ENCODE measurements at regions not wholly inside any gene's neighbourhood (a gene's known extent, or its start where the extent isn't known, plus 50 kb on each side); places are given as distances from the start of the nearest gene placed in this dataset.

DNA sequence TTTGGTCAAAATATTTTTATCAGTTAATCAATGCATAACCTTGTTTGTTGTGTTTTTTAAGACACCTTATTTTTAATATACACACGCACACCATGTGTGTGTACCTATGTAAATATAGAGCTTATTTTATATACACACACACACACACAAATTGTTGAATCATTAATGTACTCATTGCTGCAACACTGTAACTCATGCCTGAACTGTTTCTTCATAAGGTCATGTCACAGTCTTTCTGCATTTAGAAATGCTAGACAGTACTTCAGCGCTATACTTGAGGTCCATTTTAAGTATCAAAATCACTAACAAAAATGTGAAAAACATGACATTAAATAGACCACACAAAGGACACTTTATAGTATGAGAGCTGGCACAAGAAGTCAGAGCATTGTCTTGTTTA lies 589.4 kb downstream of the SI start:
- TF ChIP-seq, protein P1, sequence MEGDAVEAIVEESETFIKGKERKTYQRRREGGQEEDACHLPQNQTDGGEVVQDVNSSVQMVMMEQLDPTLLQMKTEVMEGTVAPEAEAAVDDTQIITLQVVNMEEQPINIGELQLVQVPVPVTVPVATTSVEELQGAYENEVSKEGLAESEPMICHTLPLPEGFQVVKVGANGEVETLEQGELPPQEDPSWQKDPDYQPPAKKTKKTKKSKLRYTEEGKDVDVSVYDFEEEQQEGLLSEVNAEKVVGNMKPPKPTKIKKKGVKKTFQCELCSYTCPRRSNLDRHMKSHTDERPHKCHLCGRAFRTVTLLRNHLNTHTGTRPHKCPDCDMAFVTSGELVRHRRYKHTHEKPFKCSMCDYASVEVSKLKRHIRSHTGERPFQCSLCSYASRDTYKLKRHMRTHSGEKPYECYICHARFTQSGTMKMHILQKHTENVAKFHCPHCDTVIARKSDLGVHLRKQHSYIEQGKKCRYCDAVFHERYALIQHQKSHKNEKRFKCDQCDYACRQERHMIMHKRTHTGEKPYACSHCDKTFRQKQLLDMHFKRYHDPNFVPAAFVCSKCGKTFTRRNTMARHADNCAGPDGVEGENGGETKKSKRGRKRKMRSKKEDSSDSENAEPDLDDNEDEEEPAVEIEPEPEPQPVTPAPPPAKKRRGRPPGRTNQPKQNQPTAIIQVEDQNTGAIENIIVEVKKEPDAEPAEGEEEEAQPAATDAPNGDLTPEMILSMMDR (IDR thresholded peaks at IDR 0.05; ENCODE audit: insufficient read depth, low read depth, low read length): no peak
- no peak overlapping the region for H3K4me3 ChIP-seq (ENCODE audit: low read depth, low read length)
- no peak for DNase-seq (ENCODE audit: low read depth)

DNA sequence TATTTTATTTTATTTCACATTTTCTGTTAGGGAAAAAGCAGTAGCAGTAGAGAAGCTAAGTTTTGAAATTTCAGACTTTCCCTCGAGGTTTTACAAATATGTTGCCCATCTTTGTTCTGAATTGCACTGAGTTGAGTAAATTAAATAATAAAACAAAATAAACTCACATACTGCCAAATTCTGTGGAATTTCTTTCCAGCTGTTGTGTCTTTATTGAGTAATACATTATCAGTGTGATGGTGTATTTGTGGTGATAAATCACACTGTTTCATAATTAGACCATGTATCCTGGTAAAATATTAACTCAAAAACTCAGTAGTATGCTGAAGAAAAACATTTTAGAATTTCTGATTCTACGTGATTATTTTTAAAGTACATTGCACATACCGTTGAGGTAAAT lies 592.1 kb downstream of the SI start:
- DNase-seq (ENCODE audit: low read depth): peak; percentile 17
- TF ChIP-seq, protein P1 (IDR thresholded peaks at IDR 0.05; ENCODE audit: insufficient read depth, low read depth, low read length): no peak
- no peak overlapping the region for H3K4me3 ChIP-seq (ENCODE audit: low read depth, low read length)

DNA sequence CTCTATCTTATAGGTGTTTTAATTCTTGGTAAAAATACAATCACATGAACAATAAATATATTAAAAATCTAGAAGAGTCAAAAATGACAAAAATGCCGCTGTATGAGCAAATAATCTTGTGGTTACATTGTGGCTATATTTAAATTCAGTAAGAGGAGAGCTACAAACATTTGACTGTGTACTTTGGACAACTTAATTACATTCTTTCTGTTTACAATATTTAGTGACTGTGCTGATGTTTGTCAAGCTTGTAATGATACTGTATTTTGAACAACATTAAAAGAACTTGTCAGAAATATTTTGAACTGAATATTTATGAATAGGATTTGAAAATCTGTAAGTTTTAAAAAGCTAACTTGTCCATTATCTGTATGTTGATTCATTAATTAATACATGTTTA lies 598.3 kb downstream of the SI start:
- H3K4me3 ChIP-seq (ENCODE audit: low read depth, low read length): no peak overlapping the region
- no peak for DNase-seq (ENCODE audit: low read depth)
- TF ChIP-seq, protein P1 (IDR thresholded peaks at IDR 0.05; ENCODE audit: insufficient read depth, low read depth, low read length): no peak

DNA sequence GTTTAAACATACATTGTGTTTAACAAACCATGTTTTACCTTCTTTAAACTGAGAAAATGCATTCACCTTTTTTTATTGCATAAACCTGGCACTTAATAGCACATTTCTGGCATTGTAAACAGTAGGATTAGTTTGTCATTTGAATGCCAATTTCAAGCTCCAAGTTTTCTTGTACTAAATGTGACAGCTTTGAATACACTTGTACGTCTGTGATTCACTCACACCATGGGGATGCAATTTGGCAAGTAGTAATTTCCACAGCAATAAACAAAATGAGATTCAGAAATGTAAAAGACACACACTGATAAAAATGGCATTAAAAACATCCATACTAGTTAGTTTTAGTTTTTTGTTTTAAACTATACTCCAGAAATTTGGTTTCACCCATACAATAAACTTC lies 598.9 kb downstream of the SI start:
- no peak for DNase-seq (ENCODE audit: low read depth)
- TF ChIP-seq, protein P1 (IDR thresholded peaks at IDR 0.05; ENCODE audit: insufficient read depth, low read depth, low read length): no peak
- no peak overlapping the region for H3K4me3 ChIP-seq (ENCODE audit: low read depth, low read length)

DNA sequence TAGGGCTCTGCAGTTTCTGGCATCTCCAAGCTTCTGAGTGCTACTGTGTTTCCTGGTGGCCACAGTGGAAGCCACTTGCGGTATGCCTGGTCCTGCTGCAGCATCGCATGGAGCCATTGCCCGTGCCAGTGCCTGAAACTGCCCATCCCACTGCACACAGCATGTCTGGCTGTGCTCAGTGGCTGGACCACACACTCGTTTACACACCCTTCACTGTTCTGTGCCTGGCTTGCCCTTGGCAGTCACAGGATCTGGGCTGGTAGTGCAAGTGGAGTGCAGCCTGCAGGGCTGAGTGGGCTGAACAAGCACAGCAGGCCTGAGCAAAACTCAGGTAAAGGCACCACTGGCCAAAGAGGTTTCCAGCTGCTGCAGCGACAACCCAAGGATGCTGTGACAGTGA lies 600.0 kb downstream of the SI start:
- H3K4me3 ChIP-seq (ENCODE audit: low read depth, low read length): no peak overlapping the region
- TF ChIP-seq, protein P1 (IDR thresholded peaks at IDR 0.05; ENCODE audit: insufficient read depth, low read depth, low read length): no peak
- DNase-seq (ENCODE audit: low read depth): no peak

DNA sequence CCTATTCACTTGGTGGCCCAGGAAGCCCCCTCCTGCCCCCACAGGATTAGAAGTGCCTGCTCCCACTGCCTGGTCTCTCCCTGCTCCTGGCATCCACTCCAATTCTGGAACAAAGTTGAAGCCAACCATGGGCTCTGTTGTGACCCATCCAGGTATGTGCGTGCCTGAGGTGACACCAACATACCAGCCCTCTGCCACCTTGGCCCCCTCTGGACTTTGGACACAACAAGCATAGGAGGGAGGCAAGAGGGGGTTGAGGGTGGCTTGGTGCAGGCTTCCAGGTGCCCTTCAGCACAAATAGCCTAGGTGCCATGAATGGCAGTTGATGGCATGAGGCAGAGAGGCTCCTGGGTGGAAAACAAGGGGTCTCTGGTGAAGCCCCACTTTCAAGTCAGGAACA lies 600.9 kb downstream of the SI start:
- DNase-seq (ENCODE audit: low read depth): no peak
- H3K4me3 ChIP-seq (ENCODE audit: low read depth, low read length): no peak overlapping the region
- TF ChIP-seq, protein P1 (IDR thresholded peaks at IDR 0.05; ENCODE audit: insufficient read depth, low read depth, low read length): no peak

DNA sequence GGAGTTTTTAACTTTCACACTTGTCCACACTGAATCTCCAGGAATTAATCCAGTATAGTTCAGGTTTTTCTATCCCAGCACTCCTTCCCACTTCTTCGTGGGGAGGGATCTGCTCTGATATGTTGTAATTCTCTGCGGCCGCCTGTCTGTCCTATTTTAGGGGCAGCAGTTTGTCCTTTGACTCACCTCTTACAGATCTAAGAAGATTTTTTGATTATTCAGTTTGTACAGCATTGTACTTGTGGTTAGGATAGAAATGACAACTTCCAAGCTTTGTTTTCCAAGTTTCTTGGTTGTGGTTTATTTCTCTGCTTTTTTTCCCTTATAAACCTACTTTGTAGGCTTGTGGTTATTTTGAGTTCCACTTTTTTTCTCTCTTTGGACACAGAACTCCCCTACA lies 601.7 kb downstream of the SI start:
- H3K4me3 ChIP-seq (ENCODE audit: low read depth, low read length): no peak overlapping the region
- DNase-seq (ENCODE audit: low read depth): peak; percentile 36
- TF ChIP-seq, protein P1 (IDR thresholded peaks at IDR 0.05; ENCODE audit: insufficient read depth, low read depth, low read length): no peak
